NCI-H128 (cell line): ENCODE measurements at regions not wholly inside any gene's neighbourhood (a gene's known extent, or its start where the extent isn't known, plus 50 kb on each side); places are given as distances from the start of the nearest gene placed in this dataset.

ENCODE experiments used
- DNase-seq: peaks from one replicate; lab custom pipeline; 2025; ENCODE audit not compliant: unreplicated experiment; lab: John Stamatoyannopoulos, UW

DNA sequence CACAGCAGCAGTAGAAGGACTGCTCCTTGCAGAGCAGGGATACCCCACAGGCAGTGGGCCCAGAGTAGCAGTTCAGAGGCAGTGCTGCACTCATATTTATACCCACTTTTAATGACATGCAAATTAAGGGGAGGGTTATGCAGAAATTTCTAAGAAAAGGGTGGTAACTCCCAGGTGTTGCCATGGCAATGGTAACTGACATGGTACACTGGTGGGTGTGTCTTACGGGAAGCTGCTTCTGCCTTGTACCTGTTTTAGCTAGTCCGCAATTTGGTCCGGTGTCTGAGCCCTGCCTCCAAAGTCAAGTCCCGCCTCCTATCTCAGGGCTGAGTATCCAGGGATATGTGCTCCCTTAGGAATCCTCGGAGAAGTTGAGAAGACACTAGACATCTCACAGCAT is 79.2 kb upstream of the UQCRFS1 start:
- no peak for DNase-seq

DNA sequence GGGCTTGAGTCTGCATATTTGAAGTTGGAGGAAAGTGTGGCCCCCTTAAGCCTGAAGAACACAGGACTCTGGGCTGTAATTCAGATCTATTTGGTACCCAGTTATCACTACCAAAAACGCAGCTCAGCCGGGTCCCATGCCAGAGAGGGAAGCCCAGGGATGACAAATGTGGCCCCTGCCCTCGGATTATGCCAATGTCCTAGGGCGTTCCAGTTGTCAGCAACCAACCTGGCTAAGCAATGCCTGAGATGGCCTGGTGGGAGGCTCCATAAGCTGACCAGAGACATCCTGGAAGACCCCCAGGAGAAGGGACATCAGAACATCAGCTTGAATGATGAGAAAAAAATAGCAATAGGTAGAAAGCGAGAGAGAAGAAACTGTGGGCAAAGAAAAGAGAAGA is 79.6 kb upstream of the UQCRFS1 start:
- DNase-seq = no peak

DNA sequence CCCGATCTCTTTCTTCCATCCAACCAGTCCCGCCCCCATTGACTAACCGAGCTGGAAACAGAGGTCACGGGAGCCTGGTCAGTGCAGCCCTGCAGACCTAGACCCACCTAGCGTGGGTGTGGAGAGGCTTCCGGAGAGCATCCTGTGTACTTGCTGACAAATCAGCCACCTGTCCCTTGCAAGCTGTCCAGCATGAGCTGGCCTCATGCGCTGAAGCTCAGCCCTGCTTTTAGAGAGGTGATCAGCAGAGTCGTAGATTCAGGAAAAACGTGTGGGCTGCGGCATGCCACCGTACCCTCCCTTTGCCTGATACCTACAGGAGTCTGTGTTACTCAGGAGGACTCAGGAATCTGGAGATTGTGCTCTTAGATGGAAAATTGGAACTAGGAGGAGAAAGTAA is 80.3 kb upstream of the UQCRFS1 start:
- DNase-seq = no peak

DNA sequence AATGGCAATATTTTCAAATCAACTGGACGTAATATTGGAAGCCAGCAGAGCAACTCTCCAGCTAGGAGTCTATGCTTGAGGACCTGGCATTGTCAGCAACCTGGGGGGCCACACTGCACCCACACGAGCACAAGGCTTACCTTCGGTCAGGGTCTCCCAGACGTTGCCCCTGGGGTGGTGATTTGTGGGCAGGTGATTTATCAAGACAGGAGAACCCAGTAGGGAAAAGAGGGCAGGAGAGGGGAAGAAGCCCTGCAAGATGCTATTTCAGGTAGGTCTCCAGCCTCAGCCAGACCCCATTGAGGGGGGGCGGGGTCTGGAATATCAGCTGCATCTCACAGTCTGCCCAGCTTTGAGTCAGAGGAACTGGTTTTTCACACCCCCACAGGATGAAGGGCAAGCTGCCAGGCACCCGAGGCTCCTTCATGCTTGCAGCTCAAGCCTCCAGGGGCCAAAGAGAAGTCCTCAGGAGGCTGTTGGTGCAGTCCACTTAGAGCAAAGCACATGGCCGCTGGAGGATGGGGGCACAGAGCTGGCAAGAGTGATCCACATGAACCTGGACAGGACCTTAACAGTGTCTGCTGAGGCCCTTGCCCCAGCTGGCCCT is 80.9 kb upstream of the UQCRFS1 start:
- no peak for DNase-seq

DNA sequence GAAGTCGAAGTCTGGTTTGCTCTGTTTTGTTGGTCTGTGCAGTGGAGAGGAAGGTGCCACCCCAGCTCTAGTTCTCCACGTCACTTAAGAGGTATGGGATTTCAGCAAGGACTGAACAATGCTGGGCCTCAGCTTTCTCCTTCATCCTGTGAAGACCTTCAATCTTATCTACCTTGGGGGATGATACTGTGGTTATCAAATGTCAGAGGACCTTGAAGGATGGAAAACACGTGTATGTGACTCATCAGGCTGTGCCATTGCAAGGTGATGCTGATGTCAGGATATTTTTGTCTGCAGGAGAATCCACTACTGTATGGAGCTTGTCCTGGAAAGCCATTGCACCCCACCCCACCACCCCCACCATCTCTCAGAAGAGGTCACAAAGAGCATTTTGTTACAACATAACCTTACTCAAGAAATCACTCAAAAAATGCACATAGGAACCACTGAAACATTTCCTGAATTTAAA is 81.4 kb upstream of the UQCRFS1 start:
- no peak for DNase-seq

DNA sequence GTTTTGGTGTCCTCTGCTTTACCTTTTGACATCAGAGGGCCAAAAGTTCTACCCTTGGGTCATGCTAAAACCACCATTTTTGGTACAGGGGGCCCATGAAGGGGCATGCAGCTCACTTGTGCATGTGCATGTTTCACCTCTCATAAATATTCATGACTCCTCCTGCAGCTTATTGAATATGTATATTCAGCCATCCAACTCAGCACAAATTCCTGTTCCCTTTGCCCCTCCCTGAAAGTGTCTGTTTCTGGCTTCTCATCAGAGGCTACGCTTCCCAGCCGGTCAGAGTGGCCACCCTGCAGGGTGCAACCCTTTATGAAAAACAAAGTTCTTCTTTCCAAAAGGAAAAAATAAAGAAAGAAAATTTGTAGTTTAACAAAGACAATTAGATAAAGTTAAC is 82.3 kb upstream of the UQCRFS1 start:
- no peak for DNase-seq

DNA sequence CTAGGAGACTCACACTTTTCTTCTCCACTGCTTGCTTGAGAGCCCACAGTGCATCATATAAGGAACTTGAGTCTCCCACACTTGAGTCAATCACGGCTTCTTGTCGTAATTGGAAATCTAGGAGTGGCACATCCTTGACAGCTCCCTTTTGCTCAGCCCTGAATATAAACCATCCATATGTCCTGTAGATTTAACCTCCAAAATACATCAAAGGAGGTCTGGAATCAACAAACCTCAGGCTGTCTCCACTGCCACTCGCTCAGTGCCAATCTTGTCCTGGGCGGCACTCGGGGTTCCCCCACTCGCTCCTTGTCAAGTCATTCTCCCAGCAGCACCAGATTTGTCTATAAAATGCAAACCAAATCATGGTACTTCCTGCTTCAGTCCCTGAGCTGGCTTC is 84.4 kb upstream of the UQCRFS1 start:
- DNase-seq = no peak

DNA sequence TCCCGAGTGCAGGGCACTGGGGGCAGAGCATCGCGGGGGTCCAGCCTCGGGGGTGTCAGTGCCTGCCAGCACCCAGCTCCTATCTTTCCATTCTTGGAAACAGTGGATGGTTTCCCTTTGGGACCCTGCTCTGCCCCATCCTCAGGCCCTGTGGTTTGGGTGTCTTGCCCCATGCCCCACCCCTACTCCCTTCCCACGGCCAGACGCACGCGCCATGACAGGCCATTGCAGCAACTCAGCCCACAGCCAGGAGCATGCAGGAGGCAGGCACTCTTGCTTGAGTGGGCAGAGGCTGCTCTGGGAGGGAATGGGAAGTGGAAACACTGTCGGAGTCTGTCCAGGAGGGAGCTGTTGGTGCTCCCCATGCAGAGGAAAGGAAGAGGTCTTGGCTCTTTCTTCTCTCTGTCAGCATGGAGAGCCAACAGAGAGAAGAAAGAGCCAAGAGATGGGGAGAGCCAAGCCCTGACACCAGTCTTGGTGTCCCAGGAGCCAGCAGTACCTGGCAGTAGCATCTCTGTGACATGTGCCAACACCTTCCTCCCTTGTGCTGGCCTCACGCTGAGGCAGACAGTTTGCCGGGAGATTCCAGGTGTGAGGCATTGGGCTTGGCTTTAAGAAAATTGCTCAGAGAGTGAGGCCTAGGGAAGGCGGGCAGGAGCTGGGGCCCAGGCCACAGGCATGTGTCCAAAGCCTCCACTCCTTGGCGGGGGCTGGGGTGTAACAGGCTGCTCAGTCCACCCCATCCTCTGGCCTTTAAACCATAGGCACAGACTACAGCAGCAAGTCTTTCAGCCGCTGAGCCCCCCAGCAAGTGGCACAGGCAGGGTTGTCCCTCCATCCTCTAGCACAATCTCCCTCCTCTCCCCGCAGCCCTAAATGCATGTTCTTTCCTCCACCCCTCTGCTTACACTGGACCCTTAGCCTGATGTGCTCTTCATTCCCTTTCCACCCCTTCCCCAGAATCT is 86.7 kb upstream of the UQCRFS1 start:
- no peak for DNase-seq

DNA sequence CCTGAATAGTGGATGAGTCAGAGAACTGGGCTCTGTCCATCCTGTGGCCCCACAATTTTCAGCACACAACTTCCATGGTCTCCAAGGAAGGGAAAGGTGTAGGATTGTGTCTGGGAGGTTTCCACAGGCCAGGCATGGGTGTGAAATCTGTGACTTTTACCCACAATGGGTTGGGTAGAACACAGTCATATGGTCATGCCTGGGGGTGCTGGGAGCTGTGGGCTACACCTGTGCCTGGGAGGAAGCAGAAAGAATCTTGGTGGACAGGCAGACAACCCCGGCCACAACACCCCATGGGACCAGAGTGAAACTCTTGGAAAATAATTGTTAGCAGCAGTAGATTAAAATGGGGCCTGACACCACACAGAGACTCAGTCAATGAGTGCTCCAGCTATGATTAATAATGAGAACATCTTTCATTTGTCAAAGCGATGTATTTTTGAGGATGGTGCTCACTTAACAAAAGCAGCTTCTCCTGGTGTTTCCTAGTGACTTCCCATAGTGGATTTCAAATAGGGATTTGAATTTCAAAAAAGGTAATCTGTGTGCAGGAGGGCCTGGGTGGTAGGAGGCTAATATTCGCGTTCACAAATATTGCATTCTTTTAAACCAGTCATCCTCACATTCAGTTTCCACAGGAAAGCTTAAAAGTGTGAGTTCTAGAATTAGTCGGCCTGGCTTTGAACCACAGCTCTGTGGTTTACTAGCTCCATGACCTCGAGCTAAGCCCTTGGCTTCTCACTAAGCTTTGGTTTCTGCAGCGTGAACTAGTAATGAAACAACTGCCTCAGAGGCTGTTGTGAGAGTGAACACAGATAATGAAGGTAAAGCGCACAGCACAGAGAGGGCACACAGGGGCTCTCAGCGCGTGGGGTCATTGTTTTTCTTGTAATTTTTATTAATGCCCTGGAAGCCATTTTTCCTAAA is 89.3 kb upstream of the UQCRFS1 start:
- DNase-seq = no peak

DNA sequence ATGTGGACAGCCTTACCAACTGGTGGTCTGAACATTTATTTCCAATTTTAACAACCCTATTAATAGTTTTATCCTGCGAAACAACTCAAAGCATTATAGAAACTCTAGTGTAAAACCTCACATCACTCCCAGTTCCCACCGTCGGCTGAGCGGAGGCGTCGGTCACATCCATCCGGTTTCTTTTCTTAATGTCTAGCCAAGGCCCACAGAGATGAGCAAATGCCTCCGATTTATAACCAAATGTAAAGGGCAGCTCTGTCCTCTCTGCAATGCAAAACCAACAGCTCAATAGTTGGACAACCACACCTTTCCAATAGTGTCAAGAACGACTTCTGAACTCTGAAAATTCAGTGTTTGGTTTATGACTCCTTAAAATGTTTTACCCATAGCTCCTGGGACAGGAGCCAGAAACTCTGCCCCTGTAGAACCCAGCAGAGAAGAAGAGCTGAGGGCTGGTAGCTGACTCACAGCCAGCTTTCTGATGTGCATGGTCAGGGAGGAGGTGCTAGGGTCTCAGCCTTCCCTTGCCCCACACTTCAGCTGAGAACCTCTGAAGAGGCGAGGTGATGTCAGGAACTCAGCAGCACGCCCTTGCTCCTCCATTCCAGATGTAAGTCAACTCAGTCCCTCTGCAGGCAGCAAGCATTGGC is 90.2 kb upstream of the UQCRFS1 start:
- DNase-seq = no peak

DNA sequence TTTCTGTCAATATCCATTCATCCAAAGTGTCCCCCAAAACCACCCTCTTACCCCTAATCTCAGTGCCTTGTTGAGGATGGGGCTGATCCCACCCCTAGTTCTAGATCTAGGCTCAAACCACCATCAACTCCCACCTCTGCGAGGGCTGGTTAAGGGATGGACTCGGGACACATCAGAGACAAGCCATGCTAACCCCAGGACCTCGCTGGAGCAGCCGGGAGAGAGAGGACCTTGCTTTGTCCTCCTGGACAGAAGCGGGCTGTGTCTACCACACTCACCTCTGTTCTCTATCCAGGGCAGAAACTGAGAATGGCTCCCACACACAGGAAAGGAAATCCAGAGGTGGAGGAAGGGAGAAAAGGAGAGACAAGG is 90.8 kb upstream of the UQCRFS1 start:
- no peak for DNase-seq

DNA sequence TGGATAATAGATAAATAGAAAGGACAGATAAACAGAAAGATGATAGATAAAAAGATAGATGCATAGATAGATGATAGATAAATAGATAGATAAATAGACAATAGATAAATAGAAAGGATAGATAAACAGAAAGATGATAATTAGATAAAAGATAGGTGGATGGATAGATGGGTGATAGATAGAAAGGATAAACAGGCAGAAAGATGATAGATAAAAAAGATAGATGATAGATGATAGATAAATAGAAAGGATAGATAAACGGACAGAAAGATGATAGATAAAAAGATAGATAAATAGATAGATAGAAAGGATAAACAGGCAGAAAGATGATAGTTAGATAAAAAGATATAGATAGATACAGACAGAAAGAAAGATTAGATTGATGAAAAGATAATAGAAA is 92.3 kb upstream of the UQCRFS1 start:
- no peak for DNase-seq

DNA sequence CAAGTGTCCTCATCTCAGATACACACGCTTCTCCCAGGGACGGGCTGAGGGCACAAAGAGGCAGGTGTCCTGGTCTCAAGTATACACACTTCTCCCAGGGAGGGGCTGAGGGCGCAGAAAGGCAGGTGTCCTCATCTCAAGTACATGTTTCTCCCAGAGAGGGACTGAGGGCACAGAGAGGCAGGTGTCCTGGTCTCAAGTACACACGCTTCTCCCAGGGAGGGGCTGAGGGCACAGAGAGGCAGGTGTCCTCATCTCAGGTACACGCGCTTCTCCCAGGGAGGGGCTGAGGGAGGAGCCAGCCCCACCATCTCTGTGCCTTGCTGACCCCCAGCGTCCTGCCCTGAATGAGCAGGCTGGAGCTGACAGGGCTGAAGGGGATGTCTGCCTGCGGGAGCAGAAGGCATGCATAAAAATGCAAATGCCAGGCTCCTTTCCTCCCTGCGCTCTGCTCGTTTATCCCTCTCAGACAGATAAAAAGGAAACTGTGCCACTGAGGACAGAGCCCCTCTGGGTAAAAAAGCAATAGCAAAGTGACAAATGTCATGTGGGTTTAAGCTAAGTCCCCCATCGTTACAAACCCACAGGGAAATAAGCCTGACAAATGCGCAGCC is 96.1 kb upstream of the UQCRFS1 start:
- peak; percentile 35 for DNase-seq

DNA sequence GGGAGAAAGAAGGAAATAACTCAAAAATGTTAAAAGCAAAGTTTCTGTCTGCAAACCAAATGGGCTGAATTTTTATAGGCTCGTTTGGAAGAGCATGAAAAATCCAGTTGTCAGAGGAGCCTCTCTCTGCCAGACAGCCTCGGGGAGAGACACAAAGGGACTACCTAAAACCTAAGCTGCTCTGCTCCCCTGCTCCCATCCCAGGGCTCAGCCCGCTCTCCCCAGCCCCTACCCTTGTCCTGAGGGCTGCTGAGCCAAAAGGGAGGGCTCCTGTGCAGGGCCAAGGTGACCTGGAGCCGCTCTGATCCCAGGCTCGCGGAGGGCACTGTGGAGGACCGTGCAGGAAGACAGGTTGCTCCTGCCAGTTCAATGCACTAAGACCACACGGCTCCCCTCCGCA is 96.7 kb upstream of the UQCRFS1 start:
- no peak for DNase-seq

DNA sequence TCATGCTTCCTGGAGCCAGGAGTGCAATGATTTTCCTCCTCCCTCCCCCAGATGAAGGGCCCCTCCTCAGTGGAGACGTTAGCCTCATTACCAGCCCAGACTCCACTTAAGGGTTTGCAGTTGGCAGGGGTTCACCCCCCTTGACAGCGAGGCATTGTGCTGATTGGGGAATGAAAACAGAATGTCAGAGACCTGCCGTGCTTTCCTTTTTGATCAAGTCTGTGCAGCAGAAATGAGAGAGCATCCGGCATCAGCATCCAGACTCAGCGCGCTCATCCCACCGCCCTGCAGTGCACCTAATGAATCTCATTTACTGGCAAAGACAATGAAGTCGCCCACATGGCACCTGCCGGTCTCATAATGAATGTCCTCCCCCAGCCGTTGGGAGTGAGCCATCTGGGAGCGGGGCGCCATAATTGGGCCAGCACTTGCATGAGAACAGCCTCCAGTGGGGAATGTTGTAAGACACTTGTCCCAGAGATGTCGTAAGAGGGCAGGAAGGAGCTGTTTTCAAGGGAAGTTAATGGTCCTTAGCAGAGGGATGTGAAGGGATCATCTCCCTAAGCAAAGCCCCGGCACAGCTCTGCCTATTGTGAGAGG is 98.3 kb upstream of the UQCRFS1 start:
- no peak for DNase-seq

DNA sequence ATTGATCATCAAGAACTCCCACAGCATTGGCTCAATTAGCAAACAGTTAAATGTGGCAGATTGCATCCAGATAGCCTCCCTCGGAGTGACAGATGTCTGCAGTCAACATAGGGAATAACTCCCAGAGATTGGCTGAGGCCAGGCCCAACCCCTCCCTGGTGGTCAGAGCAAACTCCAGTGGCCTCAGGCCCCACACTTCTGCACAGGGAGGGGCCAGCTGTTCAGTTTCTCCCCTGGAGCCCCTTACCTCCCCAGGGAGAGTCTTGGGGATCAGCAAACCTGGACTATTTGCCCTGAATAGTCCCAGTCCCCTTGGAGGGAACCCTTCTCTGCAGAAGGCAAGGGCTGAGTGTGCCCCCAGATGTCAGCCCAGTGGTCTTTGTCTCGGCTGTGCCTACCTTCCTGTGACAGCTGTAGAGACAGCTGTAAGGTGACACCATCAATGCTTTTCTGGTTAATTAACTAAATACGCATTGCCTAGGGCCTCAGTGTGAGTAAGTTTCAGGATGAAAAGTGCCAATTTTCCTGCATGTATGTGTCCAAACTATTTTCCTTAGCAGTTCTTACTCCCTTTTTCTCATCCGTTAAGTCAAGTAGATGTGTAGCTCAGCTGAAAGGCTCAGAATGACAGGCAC is 102.7 kb upstream of the UQCRFS1 start:
- no peak for DNase-seq

DNA sequence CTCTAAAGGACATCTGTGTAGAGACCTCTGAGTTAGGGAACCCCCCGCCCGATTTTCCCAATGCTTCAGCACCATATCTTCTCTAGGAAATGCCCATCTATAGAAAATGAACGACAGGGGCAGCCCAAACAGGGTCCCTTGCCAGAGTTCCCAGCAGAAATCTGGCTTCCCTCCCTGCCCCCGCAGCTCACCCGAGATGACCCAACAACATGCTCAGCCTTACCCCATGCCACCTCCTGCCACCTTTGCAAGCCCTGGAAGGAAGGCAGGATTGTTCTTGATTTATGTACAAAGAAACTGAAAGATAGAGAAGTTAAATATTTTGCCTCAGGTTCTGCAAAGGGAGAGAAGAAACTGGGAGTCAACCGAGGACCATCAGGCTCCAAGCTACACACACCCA is 105.6 kb upstream of the UQCRFS1 start:
- DNase-seq = no peak

DNA sequence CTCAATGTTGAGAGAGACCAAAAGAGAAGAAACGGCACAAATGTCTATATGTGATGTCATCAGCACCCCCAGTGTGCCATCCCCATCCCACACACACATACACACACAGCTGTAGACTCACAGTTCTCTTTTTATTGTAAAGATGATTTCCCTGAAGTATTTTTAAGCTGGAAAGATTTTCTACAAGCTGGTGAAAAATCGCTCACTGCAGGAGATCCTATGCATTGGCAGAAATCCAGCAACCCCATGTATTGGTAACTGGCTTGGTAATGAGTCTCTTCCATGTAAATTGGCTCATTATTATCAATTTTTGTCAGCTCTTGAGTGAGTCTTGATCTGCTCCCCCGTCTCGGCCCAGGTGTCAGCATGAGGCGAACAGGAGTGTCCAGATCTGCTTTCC is 107.1 kb upstream of the UQCRFS1 start:
- DNase-seq = no peak

DNA sequence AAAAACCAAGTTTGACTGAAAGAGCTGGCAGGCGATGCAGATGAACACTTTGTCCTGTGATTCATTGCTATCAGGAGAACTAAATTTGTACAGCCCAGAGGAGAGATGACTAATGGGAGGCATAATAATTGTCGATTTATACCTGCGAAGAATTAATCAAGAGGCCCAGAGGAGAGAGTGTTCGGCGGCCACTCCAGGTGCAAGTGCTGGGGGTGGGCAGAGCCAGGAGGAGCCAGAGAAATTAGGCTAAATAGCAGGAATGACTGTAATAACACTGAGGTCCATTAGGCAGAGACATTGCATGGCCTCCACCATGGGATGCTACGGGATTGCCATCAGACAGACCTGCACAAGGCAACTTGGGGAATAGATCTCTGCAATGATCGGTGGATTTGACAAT is 107.7 kb upstream of the UQCRFS1 start:
- no peak for DNase-seq

DNA sequence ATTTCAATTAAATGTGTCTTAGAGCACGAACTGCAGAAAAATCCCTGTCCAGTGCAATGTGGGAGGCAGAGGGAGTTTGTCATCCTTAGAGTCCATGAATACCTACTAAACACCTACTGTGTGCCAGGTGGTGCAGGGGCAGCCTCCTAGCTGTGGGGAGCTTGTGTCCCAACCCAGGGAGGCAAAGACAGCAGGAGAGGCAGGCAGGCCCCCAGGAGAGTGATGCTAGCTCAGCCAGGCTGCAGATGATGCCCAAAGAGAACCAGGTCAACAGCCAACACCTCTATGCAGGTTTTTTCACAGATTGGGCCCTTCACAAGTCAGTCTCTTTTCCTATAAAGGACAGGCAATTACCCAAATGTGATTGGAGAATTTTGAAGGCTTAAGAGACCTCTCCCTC is 108.2 kb upstream of the UQCRFS1 start:
- no peak for DNase-seq
